GM23338 (cell line): ENCODE measurements at regions not wholly inside any gene's neighbourhood (a gene's known extent, or its start where the extent isn't known, plus 50 kb on each side); places are given as distances from the start of the nearest gene placed in this dataset.

ENCODE experiments used
- ATAC-seq: fragments of 200-7000 bp; cut with Tn5 transposase; 3 replicates; pipeline ENCODE4 v1.9.1; 2020
- DNase-seq: peaks from one replicate; pipeline ENCODE4 v3.0.0-alpha.2; 2015; ENCODE audit warnings: low spot score
- H2AFZ ChIP-seq: fragments of 200-600 bp; sonication (generic); 2 replicates; pipeline ENCODE4 v1.8.0; 2016; ENCODE audit warnings: antibody characterized with exemption, mild to moderate bottlenecking, moderate library complexity
- H3F3A ChIP-seq: fragments of 200-600 bp; sonication (generic); replicated peaks from 2 replicates; pipeline ENCODE4 v1.8.0; 2017; ENCODE audit warnings: antibody characterized with exemption, mixed run types, low read depth
- H3K27ac ChIP-seq: fragments of 200-600 bp; sonication (generic); 2 replicates; pipeline ENCODE4 v1.6.1; 2016; ENCODE audit warnings: low read depth
- H3K27me3 ChIP-seq: fragments of 200-600 bp; sonication (generic); 2 replicates; pipeline ENCODE4 v1.8.0; 2016; ENCODE audit warnings: mild to moderate bottlenecking, mixed run types, moderate library complexity; ENCODE audit not compliant: insufficient read depth
- H3K36me3 ChIP-seq: fragments of 200-600 bp; sonication (generic); 2 replicates; pipeline ENCODE4 v1.8.0; 2016; ENCODE audit warnings: mild to moderate bottlenecking; ENCODE audit not compliant: insufficient read depth
- H3K4me1 ChIP-seq: fragments of 200-600 bp; sonication (generic); 2 replicates; pipeline ENCODE4 v1.8.0; 2016; ENCODE audit warnings: mild to moderate bottlenecking, moderate library complexity; ENCODE audit not compliant: insufficient read depth
- H3K4me2 ChIP-seq: fragments of 200-600 bp; sonication (generic); 2 replicates; pipeline ENCODE4 v1.7.1; 2017; ENCODE audit warnings: mixed run types
- H3K4me3 ChIP-seq: fragments of 200-600 bp; sonication (generic); 2 replicates; pipeline ENCODE4 v1.6.1; 2016; ENCODE audit warnings: mixed run types
- H3K79me2 ChIP-seq: fragments of 200-600 bp; sonication (generic); replicated peaks from 2 replicates; pipeline ENCODE4 v1.8.0; 2017; ENCODE audit warnings: mild to moderate bottlenecking; ENCODE audit not compliant: insufficient read depth
- H3K9me2 ChIP-seq: fragments of 200-600 bp; sonication (generic); 2 replicates; pipeline ENCODE4 v1.8.0; 2017; ENCODE audit not compliant: insufficient read depth
- H4K20me1 ChIP-seq: fragments of 200-600 bp; sonication (generic); replicated peaks from 2 replicates; pipeline ENCODE4 v1.8.0; 2017; ENCODE audit warnings: mild to moderate bottlenecking; ENCODE audit not compliant: insufficient read depth
- H3K27ac Mint-ChIP-seq: 2 replicates; pipeline ENCODE4 v1.8.0; 2020; ENCODE audit warnings: inconsistent platforms, mild to moderate bottlenecking, moderate library complexity, mixed read lengths
- H3K27me3 Mint-ChIP-seq: 3 replicates; pipeline ENCODE4 v1.8.0; 2022; ENCODE audit warnings: low read depth, mild to moderate bottlenecking, moderate library complexity, mixed read lengths, inconsistent platforms; ENCODE audit not compliant: insufficient read depth, poor library complexity
- H3K36me3 Mint-ChIP-seq: 3 replicates; pipeline ENCODE4 v1.8.0; 2021; ENCODE audit warnings: low read depth, mild to moderate bottlenecking, inconsistent platforms, moderate library complexity, mixed read lengths
- H3K4me1 Mint-ChIP-seq: 3 replicates; pipeline ENCODE4 v1.8.0; 2020; ENCODE audit warnings: mild to moderate bottlenecking, inconsistent platforms, mixed read lengths
- H3K4me3 Mint-ChIP-seq: 3 replicates; pipeline ENCODE4 v1.8.0; 2021; ENCODE audit warnings: moderate library complexity, mild to moderate bottlenecking, inconsistent platforms, mixed read lengths
- H3K9me3 Mint-ChIP-seq: 3 replicates; pipeline ENCODE4 v1.8.0; 2020; ENCODE audit warnings: moderate library complexity, mild to moderate bottlenecking, inconsistent platforms, mixed read lengths
- CREB1 ChIP-seq: fragments of 250-450 bp; sonication (Bioruptor Pico); IDR thresholded peaks from 2 replicates; pipeline ENCODE4 v1.5.0; 2020; ENCODE audit warnings: low read depth, mild to moderate bottlenecking, moderate library complexity
- EZH2 ChIP-seq: fragments of 200-600 bp; sonication (generic); IDR thresholded peaks from one replicate; pipeline ENCODE4 v1.8.0; 2017; ENCODE audit warnings: antibody characterized with exemption, mild to moderate bottlenecking, low read depth; ENCODE audit not compliant: unreplicated experiment
- EZH2phosphoT487 ChIP-seq: fragments of 200-600 bp; sonication (generic); IDR thresholded peaks from one replicate; pipeline ENCODE4 v1.8.1; 2018; ENCODE audit warnings: antibody characterized with exemption; ENCODE audit not compliant: unreplicated experiment
- JUNB ChIP-seq: IDR thresholded peaks from one replicate; pipeline ENCODE4 v1.6.1; 2016; ENCODE audit warnings: antibody characterized with exemption; ENCODE audit not compliant: unreplicated experiment
- NANOG ChIP-seq: IDR thresholded peaks from 2 replicates; pipeline ENCODE4 v1.6.1; 2016; ENCODE audit warnings: antibody characterized with exemption, borderline replicate concordance
- POLR2AphosphoS5 ChIP-seq: IDR thresholded peaks from 2 replicates; pipeline ENCODE4 v1.6.1; 2016; ENCODE audit warnings: antibody characterized with exemption, low read depth
- STAT1 ChIP-seq: IDR thresholded peaks from one replicate; pipeline ENCODE4 v1.6.1; 2016; ENCODE audit warnings: antibody characterized with exemption; ENCODE audit not compliant: unreplicated experiment
- ZNF114 ChIP-seq: fragments of 250-450 bp; sonication (Bioruptor Pico); IDR thresholded peaks from 2 replicates; pipeline ENCODE4 v1.5.0; 2020; ENCODE audit warnings: mild to moderate bottlenecking, moderate library complexity
- ZNF331 ChIP-seq: fragments of 250-450 bp; sonication (Bioruptor Pico); IDR thresholded peaks from 2 replicates; pipeline ENCODE4 v1.5.0; 2020; ENCODE audit warnings: low read depth, mild to moderate bottlenecking, moderate library complexity
- TF ChIP-seq, protein P1 (sequence below): fragments of 250-450 bp; sonication (Bioruptor Pico); IDR thresholded peaks from 2 replicates; pipeline ENCODE4 v1.5.0; 2020; ENCODE audit warnings: mild to moderate bottlenecking, moderate library complexity
- TF ChIP-seq, protein P2 (sequence below): IDR thresholded peaks from 2 replicates; pipeline ENCODE4 v1.6.1; 2016; ENCODE audit warnings: antibody characterized with exemption
- TF ChIP-seq, protein P3 (sequence below): IDR thresholded peaks from one replicate; pipeline ENCODE4 v1.6.1; 2018; ENCODE audit warnings: antibody characterized with exemption; ENCODE audit not compliant: unreplicated experiment
- TF ChIP-seq, protein P4 (sequence below), 2 experiments: fragments of 200-600 bp in 1 of 2; sonication (generic) in 1 of 2; conservative IDR thresholded peaks; 2 replicates each; pipeline versions ENCODE4 v1.5.1 to v1.6.1; 2016 to 2017; ENCODE audit warnings: antibody characterized with exemption in 2 of 2, low read depth in 2 of 2, mild to moderate bottlenecking in 2 of 2, moderate library complexity in 1 of 2

DNA sequence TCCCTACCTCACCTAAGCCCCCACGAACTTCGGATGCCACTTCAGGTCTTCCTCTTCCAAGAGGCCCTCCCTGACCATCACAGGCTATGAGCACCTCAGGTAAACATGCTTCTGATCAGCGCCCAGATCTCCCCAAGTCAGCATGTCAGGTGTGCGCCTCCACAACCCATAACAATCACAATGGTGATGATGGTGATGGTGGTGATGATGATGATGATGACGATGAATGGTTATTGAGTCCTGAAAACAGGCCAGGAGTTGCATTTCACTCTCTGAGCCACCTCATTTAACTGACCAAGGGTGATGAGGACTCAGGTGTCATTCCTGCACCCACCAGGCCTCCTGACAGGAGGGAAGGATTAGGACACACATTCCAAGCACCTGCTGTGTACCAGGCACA lies 426.6 kb upstream of the SULF2 start:
- H3K27ac ChIP-seq: no peak overlapping the region
- Mint-ChIP-seq H3K4me3 (no peak overlapping the region), H3K36me3 (no peaks in the 10 kb centered on the region), H3K27ac (no peak overlapping the region), H3K4me1 (no peaks in the 10 kb centered on the region; the same call in 2 of the 3 replicates), H3K9me3 (no peaks in the 10 kb centered on the region), H3K27me3 (peaks cover 10% of the 10 kb centered on the region)
- no peaks in the 10 kb centered on the region for H3K36me3 ChIP-seq
- H3K4me2 ChIP-seq: no peak overlapping the region
- H3K4me3 ChIP-seq: no peak overlapping the region
- no peaks in the 10 kb centered on the region for H3F3A ChIP-seq
- ATAC-seq (no peak), DNase-seq (no peak)
- H3K79me2 ChIP-seq: no peaks in the 10 kb centered on the region
- no peaks in the 10 kb centered on the region for H3K4me1 ChIP-seq
- no peaks in the 10 kb centered on the region for H3K27me3 ChIP-seq
- no peaks in the 10 kb centered on the region for H4K20me1 ChIP-seq
- no peak overlapping the region for H2AFZ ChIP-seq
- no peaks in the 10 kb centered on the region for H3K9me2 ChIP-seq
- TF ChIP-seq CREB1 (CRISPR knock-in tag) (no peak), EZH2phosphoT487 (no peak), EZH2 (no peak), POLR2AphosphoS5 (no peak), ZNF114 (no peak), STAT1 (no peak), NANOG (no peak), ZNF331 (CRISPR knock-in tag) (no peak), JUNB (no peak)
- TF ChIP-seq, protein P1, sequence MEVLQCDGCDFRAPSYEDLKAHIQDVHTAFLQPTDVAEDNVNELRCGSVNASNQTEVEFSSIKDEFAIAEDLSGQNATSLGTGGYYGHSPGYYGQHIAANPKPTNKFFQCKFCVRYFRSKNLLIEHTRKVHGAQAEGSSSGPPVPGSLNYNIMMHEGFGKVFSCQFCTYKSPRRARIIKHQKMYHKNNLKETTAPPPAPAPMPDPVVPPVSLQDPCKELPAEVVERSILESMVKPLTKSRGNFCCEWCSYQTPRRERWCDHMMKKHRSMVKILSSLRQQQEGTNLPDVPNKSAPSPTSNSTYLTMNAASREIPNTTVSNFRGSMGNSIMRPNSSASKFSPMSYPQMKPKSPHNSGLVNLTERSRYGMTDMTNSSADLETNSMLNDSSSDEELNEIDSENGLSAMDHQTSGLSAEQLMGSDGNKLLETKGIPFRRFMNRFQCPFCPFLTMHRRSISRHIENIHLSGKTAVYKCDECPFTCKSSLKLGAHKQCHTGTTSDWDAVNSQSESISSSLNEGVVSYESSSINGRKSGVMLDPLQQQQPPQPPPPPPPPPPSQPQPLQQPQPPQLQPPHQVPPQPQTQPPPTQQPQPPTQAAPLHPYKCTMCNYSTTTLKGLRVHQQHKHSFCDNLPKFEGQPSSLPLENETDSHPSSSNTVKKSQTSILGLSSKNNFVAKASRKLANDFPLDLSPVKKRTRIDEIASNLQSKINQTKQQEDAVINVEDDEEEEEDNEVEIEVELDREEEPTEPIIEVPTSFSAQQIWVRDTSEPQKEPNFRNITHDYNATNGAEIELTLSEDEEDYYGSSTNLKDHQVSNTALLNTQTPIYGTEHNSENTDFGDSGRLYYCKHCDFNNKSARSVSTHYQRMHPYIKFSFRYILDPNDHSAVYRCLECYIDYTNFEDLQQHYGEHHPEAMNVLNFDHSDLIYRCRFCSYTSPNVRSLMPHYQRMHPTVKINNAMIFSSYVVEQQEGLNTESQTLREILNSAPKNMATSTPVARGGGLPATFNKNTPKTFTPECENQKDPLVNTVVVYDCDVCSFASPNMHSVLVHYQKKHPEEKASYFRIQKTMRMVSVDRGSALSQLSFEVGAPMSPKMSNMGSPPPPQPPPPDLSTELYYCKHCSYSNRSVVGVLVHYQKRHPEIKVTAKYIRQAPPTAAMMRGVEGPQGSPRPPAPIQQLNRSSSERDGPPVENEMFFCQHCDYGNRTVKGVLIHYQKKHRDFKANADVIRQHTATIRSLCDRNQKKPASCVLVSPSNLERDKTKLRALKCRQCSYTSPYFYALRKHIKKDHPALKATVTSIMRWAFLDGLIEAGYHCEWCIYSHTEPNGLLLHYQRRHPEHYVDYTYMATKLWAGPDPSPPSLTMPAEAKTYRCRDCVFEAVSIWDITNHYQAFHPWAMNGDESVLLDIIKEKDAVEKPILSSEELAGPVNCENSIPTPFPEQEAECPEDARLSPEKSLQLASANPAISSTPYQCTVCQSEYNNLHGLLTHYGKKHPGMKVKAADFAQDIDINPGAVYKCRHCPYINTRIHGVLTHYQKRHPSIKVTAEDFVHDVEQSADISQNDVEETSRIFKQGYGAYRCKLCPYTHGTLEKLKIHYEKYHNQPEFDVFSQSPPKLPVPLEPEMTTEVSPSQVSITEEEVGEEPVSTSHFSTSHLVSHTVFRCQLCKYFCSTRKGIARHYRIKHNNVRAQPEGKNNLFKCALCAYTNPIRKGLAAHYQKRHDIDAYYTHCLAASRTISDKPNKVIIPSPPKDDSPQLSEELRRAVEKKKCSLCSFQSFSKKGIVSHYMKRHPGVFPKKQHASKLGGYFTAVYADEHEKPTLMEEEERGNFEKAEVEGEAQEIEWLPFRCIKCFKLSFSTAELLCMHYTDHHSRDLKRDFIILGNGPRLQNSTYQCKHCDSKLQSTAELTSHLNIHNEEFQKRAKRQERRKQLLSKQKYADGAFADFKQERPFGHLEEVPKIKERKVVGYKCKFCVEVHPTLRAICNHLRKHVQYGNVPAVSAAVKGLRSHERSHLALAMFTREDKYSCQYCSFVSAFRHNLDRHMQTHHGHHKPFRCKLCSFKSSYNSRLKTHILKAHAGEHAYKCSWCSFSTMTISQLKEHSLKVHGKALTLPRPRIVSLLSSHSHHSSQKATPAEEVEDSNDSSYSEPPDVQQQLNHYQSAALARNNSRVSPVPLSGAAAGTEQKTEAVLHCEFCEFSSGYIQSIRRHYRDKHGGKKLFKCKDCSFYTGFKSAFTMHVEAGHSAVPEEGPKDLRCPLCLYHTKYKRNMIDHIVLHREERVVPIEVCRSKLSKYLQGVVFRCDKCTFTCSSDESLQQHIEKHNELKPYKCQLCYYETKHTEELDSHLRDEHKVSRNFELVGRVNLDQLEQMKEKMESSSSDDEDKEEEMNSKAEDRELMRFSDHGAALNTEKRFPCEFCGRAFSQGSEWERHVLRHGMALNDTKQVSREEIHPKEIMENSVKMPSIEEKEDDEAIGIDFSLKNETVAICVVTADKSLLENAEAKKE (CRISPR knock-in tag): no peak
- TF ChIP-seq, protein P2, sequence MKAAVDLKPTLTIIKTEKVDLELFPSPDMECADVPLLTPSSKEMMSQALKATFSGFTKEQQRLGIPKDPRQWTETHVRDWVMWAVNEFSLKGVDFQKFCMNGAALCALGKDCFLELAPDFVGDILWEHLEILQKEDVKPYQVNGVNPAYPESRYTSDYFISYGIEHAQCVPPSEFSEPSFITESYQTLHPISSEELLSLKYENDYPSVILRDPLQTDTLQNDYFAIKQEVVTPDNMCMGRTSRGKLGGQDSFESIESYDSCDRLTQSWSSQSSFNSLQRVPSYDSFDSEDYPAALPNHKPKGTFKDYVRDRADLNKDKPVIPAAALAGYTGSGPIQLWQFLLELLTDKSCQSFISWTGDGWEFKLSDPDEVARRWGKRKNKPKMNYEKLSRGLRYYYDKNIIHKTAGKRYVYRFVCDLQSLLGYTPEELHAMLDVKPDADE: no peak
- TF ChIP-seq, protein P3, sequence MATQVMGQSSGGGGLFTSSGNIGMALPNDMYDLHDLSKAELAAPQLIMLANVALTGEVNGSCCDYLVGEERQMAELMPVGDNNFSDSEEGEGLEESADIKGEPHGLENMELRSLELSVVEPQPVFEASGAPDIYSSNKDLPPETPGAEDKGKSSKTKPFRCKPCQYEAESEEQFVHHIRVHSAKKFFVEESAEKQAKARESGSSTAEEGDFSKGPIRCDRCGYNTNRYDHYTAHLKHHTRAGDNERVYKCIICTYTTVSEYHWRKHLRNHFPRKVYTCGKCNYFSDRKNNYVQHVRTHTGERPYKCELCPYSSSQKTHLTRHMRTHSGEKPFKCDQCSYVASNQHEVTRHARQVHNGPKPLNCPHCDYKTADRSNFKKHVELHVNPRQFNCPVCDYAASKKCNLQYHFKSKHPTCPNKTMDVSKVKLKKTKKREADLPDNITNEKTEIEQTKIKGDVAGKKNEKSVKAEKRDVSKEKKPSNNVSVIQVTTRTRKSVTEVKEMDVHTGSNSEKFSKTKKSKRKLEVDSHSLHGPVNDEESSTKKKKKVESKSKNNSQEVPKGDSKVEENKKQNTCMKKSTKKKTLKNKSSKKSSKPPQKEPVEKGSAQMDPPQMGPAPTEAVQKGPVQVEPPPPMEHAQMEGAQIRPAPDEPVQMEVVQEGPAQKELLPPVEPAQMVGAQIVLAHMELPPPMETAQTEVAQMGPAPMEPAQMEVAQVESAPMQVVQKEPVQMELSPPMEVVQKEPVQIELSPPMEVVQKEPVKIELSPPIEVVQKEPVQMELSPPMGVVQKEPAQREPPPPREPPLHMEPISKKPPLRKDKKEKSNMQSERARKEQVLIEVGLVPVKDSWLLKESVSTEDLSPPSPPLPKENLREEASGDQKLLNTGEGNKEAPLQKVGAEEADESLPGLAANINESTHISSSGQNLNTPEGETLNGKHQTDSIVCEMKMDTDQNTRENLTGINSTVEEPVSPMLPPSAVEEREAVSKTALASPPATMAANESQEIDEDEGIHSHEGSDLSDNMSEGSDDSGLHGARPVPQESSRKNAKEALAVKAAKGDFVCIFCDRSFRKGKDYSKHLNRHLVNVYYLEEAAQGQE: no peak
- TF ChIP-seq, protein P4, sequence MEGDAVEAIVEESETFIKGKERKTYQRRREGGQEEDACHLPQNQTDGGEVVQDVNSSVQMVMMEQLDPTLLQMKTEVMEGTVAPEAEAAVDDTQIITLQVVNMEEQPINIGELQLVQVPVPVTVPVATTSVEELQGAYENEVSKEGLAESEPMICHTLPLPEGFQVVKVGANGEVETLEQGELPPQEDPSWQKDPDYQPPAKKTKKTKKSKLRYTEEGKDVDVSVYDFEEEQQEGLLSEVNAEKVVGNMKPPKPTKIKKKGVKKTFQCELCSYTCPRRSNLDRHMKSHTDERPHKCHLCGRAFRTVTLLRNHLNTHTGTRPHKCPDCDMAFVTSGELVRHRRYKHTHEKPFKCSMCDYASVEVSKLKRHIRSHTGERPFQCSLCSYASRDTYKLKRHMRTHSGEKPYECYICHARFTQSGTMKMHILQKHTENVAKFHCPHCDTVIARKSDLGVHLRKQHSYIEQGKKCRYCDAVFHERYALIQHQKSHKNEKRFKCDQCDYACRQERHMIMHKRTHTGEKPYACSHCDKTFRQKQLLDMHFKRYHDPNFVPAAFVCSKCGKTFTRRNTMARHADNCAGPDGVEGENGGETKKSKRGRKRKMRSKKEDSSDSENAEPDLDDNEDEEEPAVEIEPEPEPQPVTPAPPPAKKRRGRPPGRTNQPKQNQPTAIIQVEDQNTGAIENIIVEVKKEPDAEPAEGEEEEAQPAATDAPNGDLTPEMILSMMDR (conservative IDR thresholded peaks at IDR 0.05; ENCODE audit: low read depth in 2 of 2): no peak
